Endothelial cell of umbilical vein (primary cell): ENCODE measurements at regions not wholly inside any gene's neighbourhood (a gene's known extent, or its start where the extent isn't known, plus 50 kb on each side); places are given as distances from the start of the nearest gene placed in this dataset.

ENCODE experiments used
- BruUV-seq: library from RNA; stranded (reverse); fragments of 400-500 nt; replicated peaks from 2 replicates; lab custom pipeline; 2021; lab: Mats Ljungman, UMichigan
- CTCF ChIA-PET: fragments of 300-600, 350-600 bp; sonication (Branson Sonifier 250); formaldehyde crosslinking; loops from one replicate; lab custom pipeline; 2021; ENCODE audit warnings: antibody characterized with exemption, inconsistent platforms; lab: Charles Lee
- POLR2A ChIA-PET: fragments of 300-600, 350-600 bp; sonication (Branson Sonifier 250); formaldehyde crosslinking; loops from one replicate; lab custom pipeline; 2021; ENCODE audit warnings: antibody characterized with exemption, inconsistent platforms; lab: Charles Lee
- DNase-seq: peaks from one replicate; pipeline ENCODE4 v3.0.0-alpha.2; 2011; ENCODE audit warnings: low read depth, low spot score
- FAIRE-seq: peaks from 2 replicates; lab custom pipeline; 2011; peaks lifted over from hg19 to GRCh38; lab: Jason Lieb, UNC
- H2AFZ ChIP-seq: 2 replicates; pipeline ENCODE4 v1.6.0; 2012; ENCODE audit warnings: low read depth, low read length, control low read depth, inconsistent platforms
- H3K27ac ChIP-seq: 2 replicates; pipeline ENCODE4 v1.5.1; 2011; ENCODE audit warnings: low read depth, mild to moderate bottlenecking, control low read depth, low read length, moderate library complexity; ENCODE audit not compliant: insufficient read depth
- H3K27me3 ChIP-seq, 2 experiments: 2 replicates each; pipeline versions ENCODE4 v1.6.0 to v1.6.1; 2011; ENCODE audit warnings: low read length in 2 of 2, mixed read lengths in 1 of 2; ENCODE audit not compliant: control insufficient read depth in 2 of 2, insufficient read depth in 2 of 2
- H3K36me3 ChIP-seq, 2 experiments: 2 replicates in 1 of 2; 3 replicates in 1 of 2; pipeline ENCODE4 v1.5.1; 2011; ENCODE audit warnings: low read length in 2 of 2, mild to moderate bottlenecking in 1 of 2, moderate library complexity in 1 of 2; ENCODE audit not compliant: control insufficient read depth in 2 of 2, insufficient read depth in 2 of 2; ENCODE audit errors: extremely low read depth in 1 of 2
- H3K4me1 ChIP-seq: 3 replicates; pipeline ENCODE4 v1.5.1; 2011; ENCODE audit warnings: mild to moderate bottlenecking, low read length; ENCODE audit not compliant: control insufficient read depth, insufficient read depth; ENCODE audit errors: extremely low read depth
- H3K4me2 ChIP-seq: 2 replicates; pipeline ENCODE4 v1.6.1; 2011; ENCODE audit warnings: low read length, control low read depth, mixed read lengths; ENCODE audit not compliant: insufficient read depth
- H3K4me3 ChIP-seq, 3 experiments: fragments of 200-600 bp in 1 of 3; sonication (generic), shearing (Covaris generic) in 1 of 3; replicated peaks in 1 of 3; 2 replicates each; pipeline ENCODE4 v1.5.1; 2011 to 2016; ENCODE audit warnings: control low read depth in 3 of 3, low read length in 3 of 3, mild to moderate bottlenecking in 2 of 3, inconsistent platforms in 1 of 3, low read depth in 1 of 3, moderate library complexity in 1 of 3; ENCODE audit not compliant: insufficient read depth in 1 of 3
- H3K79me2 ChIP-seq: 2 replicates; pipeline ENCODE4 v1.6.0; 2012; ENCODE audit warnings: low read length, inconsistent platforms; ENCODE audit not compliant: control insufficient read depth, insufficient read depth
- H3K9ac ChIP-seq: replicated peaks from 2 replicates; pipeline ENCODE3; 2011; ENCODE audit warnings: low read length, control low read depth; ENCODE audit not compliant: insufficient read depth; ENCODE audit errors: extremely low read depth
- H3K9me1 ChIP-seq: replicated peaks from 3 replicates; pipeline ENCODE4 v1.6.0; 2011; ENCODE audit warnings: mild to moderate bottlenecking, low read length; ENCODE audit not compliant: control insufficient read depth, insufficient read depth; ENCODE audit errors: extremely low read depth
- H3K9me3 ChIP-seq: replicated peaks from 2 replicates; pipeline ENCODE4 v1.5.1; 2012; ENCODE audit warnings: low read length, inconsistent platforms; ENCODE audit not compliant: control insufficient read depth, insufficient read depth
- H4K20me1 ChIP-seq: replicated peaks from 2 replicates; pipeline ENCODE3; 2011; ENCODE audit warnings: mild to moderate bottlenecking, low read length; ENCODE audit not compliant: control insufficient read depth, insufficient read depth; ENCODE audit errors: extremely low read depth
- EZH2 ChIP-seq: IDR thresholded peaks from 2 replicates; pipeline ENCODE4 v1.6.1; 2012; ENCODE audit warnings: borderline replicate concordance, low read depth, mild to moderate bottlenecking, moderate library complexity, low read length, inconsistent platforms; ENCODE audit not compliant: severe bottlenecking
- FOS ChIP-seq: IDR thresholded peaks from 2 replicates; pipeline ENCODE4 v1.6.1; 2011; ENCODE audit warnings: mild to moderate bottlenecking, low read length, moderate library complexity, borderline replicate concordance; ENCODE audit not compliant: insufficient read depth
- GATA2 ChIP-seq: IDR thresholded peaks from 2 replicates; pipeline ENCODE4 v1.7.0; 2011; ENCODE audit warnings: low read depth, mild to moderate bottlenecking, moderate library complexity, mixed read lengths, low read length; ENCODE audit not compliant: insufficient read length, insufficient read depth
- JUN ChIP-seq: IDR thresholded peaks from 2 replicates; pipeline ENCODE4 v1.6.1; 2011; ENCODE audit warnings: borderline replicate concordance, low read depth; ENCODE audit not compliant: insufficient read length, insufficient read depth
- MYC ChIP-seq: IDR thresholded peaks from one replicate; pipeline ENCODE4 v1.6.1; 2011; ENCODE audit warnings: mild to moderate bottlenecking, low read depth, low read length
- POLR2A ChIP-seq: IDR thresholded peaks from 2 replicates; pipeline ENCODE4 v1.6.1; 2012; ENCODE audit warnings: low read depth, mild to moderate bottlenecking, control low read depth, low read length
- POLR2AphosphoS5 ChIP-seq: IDR thresholded peaks from 2 replicates; pipeline ENCODE4 v1.6.1; 2012; ENCODE audit warnings: low read depth, mild to moderate bottlenecking, control low read depth, low read length, moderate library complexity; ENCODE audit not compliant: insufficient read depth
- dilution Hi-C: fragments of 300-500 bp; cut with MboI; formaldehyde crosslinking; loops from one replicate; pipeline ENCODE4 v1.15.0; 2019; ENCODE audit warnings: low sequenced_read_pairs; ENCODE audit not compliant: extremely low pct_ligation_motif_present
- intact Hi-C: fragments of 100-400 bp; cut with micrococcal nuclease; formaldehyde crosslinking; loops from one replicate; pipeline ENCODE4 v1.10.0; 2022
- TF ChIP-seq, protein P1 (sequence below), 2 donors: IDR thresholded peaks; 1 replicate in 1 of 2; 2 replicates in 1 of 2; pipeline ENCODE4 v1.5.1; 2011; ENCODE audit warnings: low read length in 2 of 2, mild to moderate bottlenecking in 2 of 2, moderate library complexity in 2 of 2, control low read depth in 1 of 2, inconsistent platforms in 1 of 2, low read depth in 1 of 2; ENCODE audit not compliant: insufficient read depth in 1 of 2; ENCODE audit errors: extremely low read depth in 1 of 2
- TF ChIP-seq, protein P2 (sequence below): IDR thresholded peaks from 2 replicates; pipeline ENCODE4 v1.6.1; 2011; ENCODE audit not compliant: insufficient read depth, insufficient read length

DNA sequence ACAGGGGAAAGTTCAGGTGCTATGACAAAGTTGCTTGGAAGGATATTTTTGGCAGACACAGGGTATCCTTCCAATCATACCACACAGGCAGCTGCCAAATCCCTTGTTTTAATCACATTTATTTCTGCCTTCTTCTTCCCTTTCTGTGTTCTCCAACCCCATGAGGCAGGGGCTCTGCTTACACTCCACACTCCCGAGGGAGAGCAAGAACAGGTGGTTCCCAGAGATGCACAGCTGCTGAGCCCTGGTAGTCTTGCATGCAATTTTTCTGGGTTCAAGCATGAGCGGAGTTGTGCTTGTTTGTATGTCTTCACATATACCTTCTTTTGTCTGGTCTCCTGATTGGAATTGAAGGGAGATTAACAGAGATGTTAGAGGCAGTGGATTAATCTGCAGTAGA lies 251.7 kb upstream of the ST6GAL2 start:
- ChIA-PET CTCF (no interaction called here), POLR2A (no interaction called here)
- dilution Hi-C loops (no loop called here), intact Hi-C loops (no loop called here)
- FAIRE-seq (no peak), DNase-seq (no peak)
- no peaks in the 10 kb centered on the region for H3K36me3 ChIP-seq
- BruUV-seq: no TSS peak
- TF ChIP-seq MYC (no peak), EZH2 (no peak), JUN (no peak), GATA2 (no peak), POLR2AphosphoS5 (no peak), POLR2A (no peak), FOS (no peak)
- TF ChIP-seq, protein P1, sequence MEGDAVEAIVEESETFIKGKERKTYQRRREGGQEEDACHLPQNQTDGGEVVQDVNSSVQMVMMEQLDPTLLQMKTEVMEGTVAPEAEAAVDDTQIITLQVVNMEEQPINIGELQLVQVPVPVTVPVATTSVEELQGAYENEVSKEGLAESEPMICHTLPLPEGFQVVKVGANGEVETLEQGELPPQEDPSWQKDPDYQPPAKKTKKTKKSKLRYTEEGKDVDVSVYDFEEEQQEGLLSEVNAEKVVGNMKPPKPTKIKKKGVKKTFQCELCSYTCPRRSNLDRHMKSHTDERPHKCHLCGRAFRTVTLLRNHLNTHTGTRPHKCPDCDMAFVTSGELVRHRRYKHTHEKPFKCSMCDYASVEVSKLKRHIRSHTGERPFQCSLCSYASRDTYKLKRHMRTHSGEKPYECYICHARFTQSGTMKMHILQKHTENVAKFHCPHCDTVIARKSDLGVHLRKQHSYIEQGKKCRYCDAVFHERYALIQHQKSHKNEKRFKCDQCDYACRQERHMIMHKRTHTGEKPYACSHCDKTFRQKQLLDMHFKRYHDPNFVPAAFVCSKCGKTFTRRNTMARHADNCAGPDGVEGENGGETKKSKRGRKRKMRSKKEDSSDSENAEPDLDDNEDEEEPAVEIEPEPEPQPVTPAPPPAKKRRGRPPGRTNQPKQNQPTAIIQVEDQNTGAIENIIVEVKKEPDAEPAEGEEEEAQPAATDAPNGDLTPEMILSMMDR (IDR thresholded peaks at IDR 0.05; ENCODE audit: extremely low read depth in 1 of 2, insufficient read depth in 1 of 2, low read depth in 1 of 2, low read length in 2 of 2): no peak
- TF ChIP-seq, protein P2, sequence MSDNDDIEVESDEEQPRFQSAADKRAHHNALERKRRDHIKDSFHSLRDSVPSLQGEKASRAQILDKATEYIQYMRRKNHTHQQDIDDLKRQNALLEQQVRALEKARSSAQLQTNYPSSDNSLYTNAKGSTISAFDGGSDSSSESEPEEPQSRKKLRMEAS: no peak
- H2AFZ ChIP-seq: no peak overlapping the region
- no peak overlapping the region for H3K27ac ChIP-seq
- no peak overlapping the region for H3K4me2 ChIP-seq
- H3K79me2 ChIP-seq: no peaks in the 10 kb centered on the region
- no peaks in the 10 kb centered on the region for H4K20me1 ChIP-seq
- H3K9me1 ChIP-seq: no peaks in the 10 kb centered on the region
- H3K9ac ChIP-seq: no peak overlapping the region
- H3K9me3 ChIP-seq: peaks cover 9% of the 10 kb centered on the region
- H3K27me3 ChIP-seq: no peaks in the 10 kb centered on the region
- H3K4me1 ChIP-seq: no peaks in the 10 kb centered on the region
- no peak overlapping the region for H3K4me3 ChIP-seq
